Heart right ventricle (tissue), 16 donors: ENCODE measurements at regions not wholly inside any gene's neighbourhood (a gene's known extent, or its start where the extent isn't known, plus 50 kb on each side); places are given as distances from the start of the nearest gene placed in this dataset.
"Not testable (repeated sequence)": the region's sequence is repeated elsewhere in the genome, so short reads cannot be mapped to it uniquely, and the experiment has no call there.

Source experiments
- ATAC-seq, 8 donors: fragments of 200-7000 bp; cut with Tn5 transposase; one replicate each; pipeline ENCODE4 v1.9.1; 2020; ENCODE audit warnings: mild to moderate bottlenecking in 8 of 8, moderate library complexity in 8 of 8, moderate number of reproducible peaks in 1 of 8
- DNase-seq, 2 donors: peaks; one replicate each; pipeline ENCODE4 v3.0.0-alpha.2; 2020
- H3K27ac ChIP-seq, 10 donors: fragments of 200-600 bp; sonication (generic) in 2 of 10; one replicate each; pipeline versions ENCODE4 v1.5.0 to v1.8.0; 2020 to 2022; ENCODE audit warnings: mild to moderate bottlenecking in 3 of 10
- H3K27me3 ChIP-seq, 7 donors: fragments of 200-600 bp; one replicate each; pipeline ENCODE4 v1.8.0; 2021 to 2022; ENCODE audit warnings: mild to moderate bottlenecking in 2 of 7
- H3K36me3 ChIP-seq, 9 donors: fragments of 200-600 bp; sonication (generic) in 1 of 9; one replicate each; pipeline versions ENCODE4 v1.5.0 to v1.8.0; 2020 to 2022; ENCODE audit warnings: mild to moderate bottlenecking in 2 of 9
- H3K4me1 ChIP-seq, 9 donors: fragments of 200-600 bp; sonication (generic) in 1 of 9; one replicate each; pipeline versions ENCODE4 v1.5.0 to v1.8.0; 2020 to 2022; ENCODE audit warnings: mild to moderate bottlenecking in 4 of 9
- H3K4me3 ChIP-seq, 10 donors: fragments of 200-600 bp; sonication (generic) in 2 of 10; one replicate each; pipeline versions ENCODE4 v1.5.0 to v1.8.0; 2020 to 2022; ENCODE audit warnings: mild to moderate bottlenecking in 7 of 10, moderate library complexity in 2 of 10
- H3K9me3 ChIP-seq, 11 donors: fragments of 200-600 bp in 10 of 11; sonication (generic) in 2 of 11; one replicate each; pipeline versions ENCODE4 v1.5.0 to v1.8.0; 2013 to 2022; ENCODE audit warnings: mild to moderate bottlenecking in 2 of 11, control low read depth in 1 of 11, moderate library complexity in 1 of 11
- WGBS, 2 donors: extraction: QIAGEN DNeasy Blood & Tissue Kit; methylation state at CpG; one replicate each; pipeline ENCODE4 v1.1.7; 2013; ENCODE audit warnings: inconsistent platforms in 1 of 2; 5-methylcytosine and 5-hydroxymethylcytosine counted together
- intact Hi-C, 10 donors: fragments of 100-400 bp; cut with DNase I; formaldehyde crosslinking; loops; one replicate each; pipeline versions ENCODE4 v1.11.1 to v1.14.2; 2022
- TF ChIP-seq, protein P1 (sequence below), 9 donors: fragments of 200-600 bp; sonication (generic) in 2 of 9; IDR thresholded peaks; one replicate each; pipeline versions ENCODE4 v1.5.0 to v1.8.0; 2021 to 2022; ENCODE audit warnings: antibody characterized with exemption in 9 of 9, mild to moderate bottlenecking in 5 of 9, moderate library complexity in 1 of 9
- donor health status: Arrhythmogenic right ventricular cardiomyopathy.
- donor health status: ischemic (EF 13 %, LVEDD 7.1; RV severe dilation, severe dysfunction).
- donor health status: healthy with polysubstance abuse.
- donor health status: DM: no; HTN: yes; CAD: no.
- donor health status: DM: no; HTN: no; CAD: no.
- donor health status: ischemic (EF 25% LVEDD 6.9; RV normal size, moderate dysfunction).
- donor health status: ischemic (EF 25% LVEDD 5.7; RV mildly dilated, moderate dysfunction).
- donor health status: healthy.
- donor health status: DM: yes; HTN: yes; CAD: no.
- donor health status: Ischemic cardiomyopathy.
- donor health status: ischemic (EF 35%, LVEDD 5.7; RV mildly dilated, moderate dysfunction).
- donor health status: nonischemic (EF 11% LVEDD 7.7; RV severe dilation, severe dysfunction).
- donor health status: DM: yes; HTN: yes; CAD: no.
- donor health status: PGD.
- donor health status: ischemic (EF 29% LVEDD 5.4; RV normal size, mild dysfunction).
- donor health status: nonischemic (EF 23%, LVEDD 6.1; RV moderate dilation, normal function).

- peaks cover 0 to 17% (median 8%) of the 10 kb centered on the region in 9 donors for H3K4me1 ChIP-seq
- H3K9me3 ChIP-seq = peaks cover 0 to 11% (median 0%) of the 10 kb centered on the region in 11 donors
- H3K27me3 ChIP-seq = no peaks in the 10 kb centered on the region
- TF ChIP-seq, protein P1, sequence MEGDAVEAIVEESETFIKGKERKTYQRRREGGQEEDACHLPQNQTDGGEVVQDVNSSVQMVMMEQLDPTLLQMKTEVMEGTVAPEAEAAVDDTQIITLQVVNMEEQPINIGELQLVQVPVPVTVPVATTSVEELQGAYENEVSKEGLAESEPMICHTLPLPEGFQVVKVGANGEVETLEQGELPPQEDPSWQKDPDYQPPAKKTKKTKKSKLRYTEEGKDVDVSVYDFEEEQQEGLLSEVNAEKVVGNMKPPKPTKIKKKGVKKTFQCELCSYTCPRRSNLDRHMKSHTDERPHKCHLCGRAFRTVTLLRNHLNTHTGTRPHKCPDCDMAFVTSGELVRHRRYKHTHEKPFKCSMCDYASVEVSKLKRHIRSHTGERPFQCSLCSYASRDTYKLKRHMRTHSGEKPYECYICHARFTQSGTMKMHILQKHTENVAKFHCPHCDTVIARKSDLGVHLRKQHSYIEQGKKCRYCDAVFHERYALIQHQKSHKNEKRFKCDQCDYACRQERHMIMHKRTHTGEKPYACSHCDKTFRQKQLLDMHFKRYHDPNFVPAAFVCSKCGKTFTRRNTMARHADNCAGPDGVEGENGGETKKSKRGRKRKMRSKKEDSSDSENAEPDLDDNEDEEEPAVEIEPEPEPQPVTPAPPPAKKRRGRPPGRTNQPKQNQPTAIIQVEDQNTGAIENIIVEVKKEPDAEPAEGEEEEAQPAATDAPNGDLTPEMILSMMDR (IDR thresholded peaks at IDR 0.05) = no peak
- WGBS, 2 donors = 77 to 82% methylated on average over 2 of the region's 2 CpGs
- ATAC-seq (no peak), DNase-seq (no peak)
- intact Hi-C loops = no loop called here
- no peak overlapping the region for H3K4me3 ChIP-seq
- H3K27ac ChIP-seq = no peak overlapping the region
- H3K36me3 ChIP-seq = no peaks in the 10 kb centered on the region
Measured at GRCh38 chr15:91413142-91413541, 313.1 kb downstream of the SV2B start.

DNA sequence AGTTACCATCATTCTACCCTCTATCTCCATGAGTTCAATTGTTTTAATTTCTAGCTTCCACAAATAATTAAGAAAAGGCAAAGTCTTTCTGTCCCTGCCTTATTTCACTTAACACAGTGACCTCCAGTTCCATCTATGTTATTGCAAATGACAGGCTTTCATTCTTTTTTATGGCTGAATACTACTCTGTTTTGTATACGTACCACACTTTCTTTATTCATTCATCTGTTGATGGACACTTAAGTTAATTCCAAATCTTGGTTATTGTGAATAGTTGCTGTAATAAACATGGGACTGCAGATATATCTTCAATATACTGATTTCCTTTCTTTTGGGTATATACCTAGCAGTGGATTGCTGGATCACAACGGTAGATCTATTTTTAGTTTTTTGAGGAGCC is 314.1 kb downstream of the SV2B start:
- intact Hi-C loops = no loop called here
- Histone ChIP-seq H3K27ac (no peak overlapping the region), H3K36me3 (no peaks in the 10 kb centered on the region), H3K4me1 (peaks cover 0 to 8% (median 2%) of the 10 kb centered on the region in 9 donors), H3K27me3 (no peaks in the 10 kb centered on the region), H3K9me3 (peaks cover 0 to 13% (median 0%) of the 10 kb centered on the region in 11 donors), H3K4me3 (no peak overlapping the region)
- WGBS, 2 donors = 82 to 84% methylated on average over 2 of the region's 2 CpGs
- DNase-seq (no peak), ATAC-seq (no peak)
- TF ChIP-seq, protein P1 (IDR thresholded peaks at IDR 0.05) = no peak

GRCh38 chr15:91415258-91415657 is 315.2 kb downstream of the SV2B start:
- H3K9me3 ChIP-seq = peaks cover 0 to 20% (median 0%) of the 10 kb centered on the region in 11 donors
- intact Hi-C loops, H3K27me3 ChIP-seq, H3K4me1 ChIP-seq, ATAC-seq, H3K36me3 ChIP-seq, H3K27ac ChIP-seq, H3K4me3 ChIP-seq, DNase-seq: not testable (repeated sequence)
- WGBS, 2 donors = 91 to 94% methylated on average over 4 of the region's 4 CpGs

GRCh38 chr15:91420689-91421088 is 320.6 kb downstream of the SV2B start:
- Histone ChIP-seq H3K9me3 (peaks cover 0 to 10% (median 0%) of the 10 kb centered on the region in 11 donors), H3K36me3 (no peaks in the 10 kb centered on the region), H3K27ac (no peak overlapping the region), H3K4me1 (peaks cover 0 to 4% (median 0%) of the 10 kb centered on the region in 9 donors), H3K4me3 (no peak overlapping the region), H3K27me3 (peaks cover 0 to 2% (median 0%) of the 10 kb centered on the region in 7 donors)
- DNase-seq (no peak), ATAC-seq (no peak)
- 73% methylated on average over 2 of the region's 2 CpGs for whole genome bisulfite sequencing, 2 donors
- TF ChIP-seq, protein P1 (IDR thresholded peaks at IDR 0.05) = no peak
- intact Hi-C loops = loop anchor here in 1 of 10 donors (10.0 kb wide), 1 partner anchor 64 kb away; no protein-coding TSS in a partner anchor

DNA sequence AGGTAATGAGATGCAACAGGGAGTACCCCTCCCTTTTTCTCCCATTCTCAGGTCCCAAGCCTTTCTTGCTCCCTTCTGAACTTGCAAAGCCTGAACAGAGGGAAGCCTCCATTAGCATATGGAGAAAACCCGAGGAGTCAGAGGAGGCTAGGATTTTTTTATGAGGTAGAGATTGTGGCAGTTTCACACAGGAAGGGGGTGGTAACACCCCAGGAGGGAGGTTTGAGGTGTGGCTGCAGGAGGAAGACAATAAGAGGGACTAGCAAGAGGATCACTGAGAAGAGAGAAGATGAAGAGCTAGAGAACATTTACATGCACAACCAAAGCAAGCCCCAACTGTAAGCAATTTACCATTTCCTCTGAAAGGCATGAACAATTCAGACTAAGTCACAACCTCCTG is 322.7 kb downstream of the SV2B start:
- peaks cover 0 to 4% (median 0%) of the 10 kb centered on the region in 9 donors for H3K4me1 ChIP-seq
- H3K36me3 ChIP-seq = no peaks in the 10 kb centered on the region
- no peak for DNase-seq
- TF ChIP-seq, protein P1 (IDR thresholded peaks at IDR 0.05) = no peak
- peaks cover 0 to 2% (median 0%) of the 10 kb centered on the region in 7 donors for H3K27me3 ChIP-seq
- 18 to 19% methylated on average over 1 of the region's 1 CpG for WGBS, 2 donors
- peak overlapping the region in 1 of 10 donors; percentile 57 for H3K27ac ChIP-seq
- H3K4me3 ChIP-seq = no peak overlapping the region
- H3K9me3 ChIP-seq = peaks cover 0 to 10% (median 0%) of the 10 kb centered on the region in 11 donors
- intact Hi-C loops = loop anchor here in 1 of 10 donors (10.0 kb wide), 1 partner anchor 62 kb away; no protein-coding TSS in a partner anchor
- ATAC-seq = no peak
